AG10803 (cell line): ENCODE measurements at regions not wholly inside any gene's neighbourhood (a gene's known extent, or its start where the extent isn't known, plus 50 kb on each side); places are given as distances from the start of the nearest gene placed in this dataset.

Source experiments
- DNase-seq: peaks from one replicate; pipeline ENCODE4 v3.0.0; 2010; ENCODE audit warnings: low read depth
- H3K4me3 ChIP-seq: 2 replicates; pipeline ENCODE4 v1.5.1; 2011; ENCODE audit warnings: mild to moderate bottlenecking, low read length, control low read depth
- CTCF ChIP-seq: conservative IDR thresholded peaks from 2 replicates; pipeline ENCODE4 v1.5.1; 2011; ENCODE audit warnings: mild to moderate bottlenecking, low read length, control low read depth, inconsistent platforms

- no peak for DNase-seq
- no peak overlapping the region for H3K4me3 ChIP-seq
- TF ChIP-seq CTCF: no peak
Measured at GRCh38 chr14:76577090-76577489, 184.2 kb upstream of the VASH1 start.

DNA sequence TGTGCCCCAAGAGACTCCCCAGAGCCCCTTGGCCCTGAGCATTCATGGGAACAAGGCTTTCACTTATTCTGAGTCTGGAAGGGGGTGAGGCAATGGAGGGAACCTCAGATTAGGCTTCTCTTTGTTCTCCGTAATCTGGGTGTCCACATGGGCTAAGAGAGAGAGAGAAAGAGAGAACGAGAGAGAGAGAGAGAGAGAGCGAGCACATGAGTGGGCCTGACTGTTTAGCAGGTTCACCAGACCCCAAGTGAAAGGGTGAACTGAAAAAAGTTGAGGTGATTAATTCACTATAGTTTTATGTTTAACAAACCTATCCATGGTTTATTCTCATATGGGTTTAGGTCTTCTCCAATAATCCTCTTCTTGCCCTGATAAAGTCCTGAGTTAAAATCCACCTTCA lies 183.4 kb upstream of the VASH1 start:
- H3K4me3 ChIP-seq: no peak overlapping the region
- TF ChIP-seq CTCF: no peak
- DNase-seq: no peak

- no peak overlapping the region for H3K4me3 ChIP-seq
- no peak for TF ChIP-seq CTCF
- no peak for DNase-seq
Measured at GRCh38 chr14:76580399-76580798, 180.9 kb upstream of the VASH1 start.

- TF ChIP-seq CTCF: no peak
- H3K4me3 ChIP-seq: no peak overlapping the region
- DNase-seq: no peak
Measured at GRCh38 chr14:76580967-76581366, 180.3 kb upstream of the VASH1 start.

GRCh38 chr14:76581592-76581991 lies 179.7 kb upstream of the VASH1 start:
- H3K4me3 ChIP-seq: no peak overlapping the region
- TF ChIP-seq CTCF: no peak
- no peak for DNase-seq

- no peak for DNase-seq
- no peak overlapping the region for H3K4me3 ChIP-seq
- TF ChIP-seq CTCF: no peak
Measured at GRCh38 chr14:76582447-76582846, 178.8 kb upstream of the VASH1 start.

- no peak for DNase-seq
- no peak for TF ChIP-seq CTCF
- H3K4me3 ChIP-seq: no peak overlapping the region
Measured at GRCh38 chr14:76583174-76583573, 178.1 kb upstream of the VASH1 start.
